Mucosa of descending colon (tissue), 3 donors: ENCODE measurements at regions not wholly inside any gene's neighbourhood (a gene's known extent, or its start where the extent isn't known, plus 50 kb on each side); places are given as distances from the start of the nearest gene placed in this dataset.

Experiments used
- ATAC-seq: fragments of 200-7000 bp; cut with Tn5 transposase; one replicate; pipeline ENCODE4 v1.9.1; 2020; ENCODE audit warnings: mild to moderate bottlenecking, moderate library complexity
- DNase-seq, 3 donors: peaks; one replicate each; pipeline ENCODE4 v3.0.0-alpha.2; 2020
- H3K36me3 ChIP-seq: fragments of 200-600 bp; one replicate; pipeline ENCODE4 v1.8.0; 2021; ENCODE audit warnings: low read depth, mild to moderate bottlenecking
- H3K4me1 ChIP-seq: fragments of 200-600 bp; one replicate; pipeline ENCODE4 v1.8.0; 2021; ENCODE audit warnings: low read depth, mild to moderate bottlenecking
- H3K4me3 ChIP-seq: fragments of 200-600 bp; one replicate; pipeline ENCODE4 v1.8.0; 2021; ENCODE audit warnings: mild to moderate bottlenecking
- H3K9me3 ChIP-seq: fragments of 200-600 bp; one replicate; pipeline ENCODE4 v1.8.0; 2021; ENCODE audit warnings: mild to moderate bottlenecking
- CTCF ChIP-seq: fragments of 200-600 bp; IDR thresholded peaks from one replicate; pipeline ENCODE4 v1.8.0; 2022; ENCODE audit warnings: antibody characterized with exemption, mild to moderate bottlenecking
- intact Hi-C, 2 donors: fragments of 100-400 bp; cut with DNase I in 1 of 2; cut with micrococcal nuclease in 1 of 2; formaldehyde crosslinking; loops; one replicate each; pipeline versions ENCODE4 v1.11.0 to v1.11.1; 2022; cut with DNase I, micrococcal nuclease
- donor health status: DM: no; HTN: no; CAD: no; lungs with moderate emphysema.
- donor health status: DM: no; HTN: no; CAD: no.
- donor health status: DM: no; HTN: yes; CAD: no.

- Histone ChIP-seq H3K4me3 (no peak overlapping the region), H3K9me3 (no peaks in the 10 kb centered on the region), H3K36me3 (no peaks in the 10 kb centered on the region), H3K4me1 (no peaks in the 10 kb centered on the region)
- DNase-seq: no peak
- no peak for TF ChIP-seq CTCF
- no peak for ATAC-seq
- intact Hi-C loops: no loop called here
Measured at GRCh38 chr13:76329004-76329403, 557.2 kb downstream of the KCTD12 start.

- intact Hi-C loops: no loop called here
- H3K36me3 ChIP-seq: no peaks in the 10 kb centered on the region
- no peaks in the 10 kb centered on the region for H3K9me3 ChIP-seq
- no peak for DNase-seq
- TF ChIP-seq CTCF: no peak
- H3K4me1 ChIP-seq: no peaks in the 10 kb centered on the region
- no peak for ATAC-seq
- no peak overlapping the region for H3K4me3 ChIP-seq
Measured at GRCh38 chr13:76326343-76326742, 559.9 kb downstream of the KCTD12 start.

- Histone ChIP-seq H3K9me3 (peaks cover 2% of the 10 kb centered on the region), H3K36me3 (no peaks in the 10 kb centered on the region), H3K4me3 (no peak overlapping the region), H3K4me1 (no peaks in the 10 kb centered on the region)
- no peak for DNase-seq
- intact Hi-C loops: no loop called here
- TF ChIP-seq CTCF: no peak
- ATAC-seq: no peak
Measured at GRCh38 chr13:76319921-76320320, 566.3 kb downstream of the KCTD12 start.

GRCh38 chr13:76316998-76317527, 569.1 kb downstream of the KCTD12 start:
- H3K9me3 ChIP-seq: peaks cover 2% of the 10 kb centered on the region
- no peaks in the 10 kb centered on the region for H3K4me1 ChIP-seq
- no peak overlapping the region for H3K4me3 ChIP-seq
- no peaks in the 10 kb centered on the region for H3K36me3 ChIP-seq
- no peak for TF ChIP-seq CTCF
- DNase-seq (no peak), ATAC-seq (no peak)
- intact Hi-C loops: no loop called here

GRCh38 chr13:76314495-76314894, 571.7 kb downstream of the KCTD12 start:
- Histone ChIP-seq H3K9me3 (no peaks in the 10 kb centered on the region), H3K4me1 (no peaks in the 10 kb centered on the region), H3K4me3 (no peak overlapping the region), H3K36me3 (no peaks in the 10 kb centered on the region)
- no peak for DNase-seq
- ATAC-seq: no peak
- TF ChIP-seq CTCF: no peak
- intact Hi-C loops: no loop called here

- no peak for TF ChIP-seq CTCF
- intact Hi-C loops: no loop called here
- ATAC-seq (no peak), DNase-seq (no peak)
- Histone ChIP-seq H3K4me1 (no peaks in the 10 kb centered on the region), H3K4me3 (no peak overlapping the region), H3K36me3 (no peaks in the 10 kb centered on the region), H3K9me3 (no peaks in the 10 kb centered on the region)
Measured at GRCh38 chr13:76307142-76307541, 579.1 kb downstream of the KCTD12 start.
